ENCODE measurements at regions not wholly inside any gene's neighbourhood (a gene's known extent, or its start where the extent isn't known, plus 50 kb on each side); places are given as distances from the start of the nearest gene placed in this dataset.

GRCh38 chr5:179497636-179498340 lies 52.6 kb upstream of the RUFY1 start:
- H3K36me3 ChIP-seq (ENCODE audit: control insufficient read depth in 4 of 4, insufficient read depth in 3 of 4, low read depth in 1 of 4, low read length in 3 of 4) = no peaks in the 10 kb centered on the region
- no peak overlapping the region for H3K27ac ChIP-seq (ENCODE audit: low read depth in 1 of 2, low read length in 2 of 2)
- H3K4me1 ChIP-seq (ENCODE audit: control insufficient read depth in 4 of 4, insufficient read depth in 4 of 4, low read length in 3 of 4) = no peaks in the 10 kb centered on the region
- no peaks in the 10 kb centered on the region for H3K9me3 ChIP-seq (ENCODE audit: control insufficient read depth in 4 of 4, low read length in 3 of 4)
- no peak overlapping the region for H3K9ac ChIP-seq (ENCODE audit: low read depth in 1 of 2, low read length in 2 of 2)
- H3K4me3 ChIP-seq (ENCODE audit: low read depth in 1 of 3, low read length in 3 of 3) = no peak overlapping the region
- DNase-seq (ENCODE audit: low spot score) = no peak
- no peaks in the 10 kb centered on the region for H3K27me3 ChIP-seq (ENCODE audit: control insufficient read depth in 4 of 4, insufficient read depth in 4 of 4, low read length in 3 of 4)
- 87% methylated on average over 19 of the region's 19 CpGs for WGBS
- no peak for TF ChIP-seq REST (IDR thresholded peaks at IDR 0.05)
- TF ChIP-seq HNF4G (IDR thresholded peaks at IDR 0.05) = no peak
- TF ChIP-seq FOXA1 (IDR thresholded peaks at IDR 0.05) = no peak
- no peak for TF ChIP-seq RAD21 (IDR thresholded peaks at IDR 0.05)
- no peak for TF ChIP-seq MAX (IDR thresholded peaks at IDR 0.05)
- no peak for TF ChIP-seq SP1 (IDR thresholded peaks at IDR 0.05)

- no peaks in the 10 kb centered on the region for H3K9me3 ChIP-seq (ENCODE audit: control insufficient read depth in 4 of 4, low read length in 3 of 4)
- DNase-seq (ENCODE audit: low spot score) = no peak
- no peaks in the 10 kb centered on the region for H3K36me3 ChIP-seq (ENCODE audit: control insufficient read depth in 4 of 4, insufficient read depth in 3 of 4, low read depth in 1 of 4, low read length in 3 of 4)
- H3K27ac ChIP-seq (ENCODE audit: low read depth in 1 of 2, low read length in 2 of 2) = no peak overlapping the region
- no peaks in the 10 kb centered on the region for H3K4me1 ChIP-seq (ENCODE audit: control insufficient read depth in 4 of 4, insufficient read depth in 4 of 4, low read length in 3 of 4)
- no peak overlapping the region for H3K4me3 ChIP-seq (ENCODE audit: low read depth in 1 of 3, low read length in 3 of 3)
- TF ChIP-seq RAD21 (IDR thresholded peaks at IDR 0.05) (peak in 1 of 2 donors; percentile 21), NR2F2 (IDR thresholded peaks at IDR 0.05) (no peak), EGR1 (IDR thresholded peaks at IDR 0.05; ENCODE audit: low read depth in 2 of 2) (no peak), FOXA1 (IDR thresholded peaks at IDR 0.05) (no peak), JUND (IDR thresholded peaks at IDR 0.05) (no peak)
- 76% methylated on average over 11 of the region's 11 CpGs for WGBS
- H3K27me3 ChIP-seq (ENCODE audit: control insufficient read depth in 4 of 4, insufficient read depth in 4 of 4, low read length in 3 of 4) = no peaks in the 10 kb centered on the region
- H3K9ac ChIP-seq (ENCODE audit: low read depth in 1 of 2, low read length in 2 of 2) = no peak overlapping the region
These were observed 54.4 kb upstream of the RUFY1 start for GRCh38 chr5:179495906-179496455.

- Histone ChIP-seq H3K36me3 (ENCODE audit: control insufficient read depth in 4 of 4, insufficient read depth in 3 of 4, low read depth in 1 of 4, low read length in 3 of 4) (no peaks in the 10 kb centered on the region), H3K4me1 (ENCODE audit: control insufficient read depth in 4 of 4, insufficient read depth in 4 of 4, low read length in 3 of 4) (no peaks in the 10 kb centered on the region), H3K4me3 (ENCODE audit: low read depth in 1 of 3, low read length in 3 of 3) (no peak overlapping the region), H3K9me3 (ENCODE audit: control insufficient read depth in 4 of 4, low read length in 3 of 4) (no peaks in the 10 kb centered on the region), H3K9ac (ENCODE audit: low read depth in 1 of 2, low read length in 2 of 2) (no peak overlapping the region), H3K27ac (ENCODE audit: low read depth in 1 of 2, low read length in 2 of 2) (no peak overlapping the region), H3K27me3 (ENCODE audit: control insufficient read depth in 4 of 4, insufficient read depth in 4 of 4, low read length in 3 of 4) (no peaks in the 10 kb centered on the region)
- 81% methylated on average over 12 of the region's 12 CpGs for WGBS
- no peak for DNase-seq (ENCODE audit: low spot score)
- TF ChIP-seq HNF4G (IDR thresholded peaks at IDR 0.05) = no peak
- no peak for TF ChIP-seq JUND (IDR thresholded peaks at IDR 0.05)
- no peak for TF ChIP-seq EGR1 (IDR thresholded peaks at IDR 0.05; ENCODE audit: low read depth in 2 of 2)
- TF ChIP-seq NR2F2 (IDR thresholded peaks at IDR 0.05) = no peak
- TF ChIP-seq CTCF (IDR thresholded peaks at IDR 0.05; ENCODE audit: low read depth, low read length, missing input control) = no peak
- TF ChIP-seq REST (IDR thresholded peaks at IDR 0.05) = no peak
- no peak for TF ChIP-seq ATF3 (IDR thresholded peaks at IDR 0.05)
- TF ChIP-seq MAX (IDR thresholded peaks at IDR 0.05) = no peak
- no peak for TF ChIP-seq RAD21 (IDR thresholded peaks at IDR 0.05)
These were observed 55.4 kb upstream of the RUFY1 start for GRCh38 chr5:179494774-179495526.

Measured in liver (tissue), 8 donors.